BJ (cell line): ENCODE measurements at regions not wholly inside any gene's neighbourhood (a gene's known extent, or its start where the extent isn't known, plus 50 kb on each side); places are given as distances from the start of the nearest gene placed in this dataset.

ENCODE experiments used
- CTCF ChIA-PET: fragments of 350-600 bp; formaldehyde crosslinking; extraction: SDS; loops from one replicate; lab custom pipeline; 2021; ENCODE audit warnings: antibody characterized with exemption, inconsistent platforms; lab: Yijun Ruan, JAX
- POLR2A ChIA-PET: fragments of 300-600 bp; sonication (Branson Sonifier 250); formaldehyde crosslinking; extraction: SDS; loops from one replicate; lab custom pipeline; 2021; ENCODE audit warnings: antibody characterized with exemption; lab: Charles Lee
- DNase-seq: peaks from one replicate; pipeline ENCODE4 v3.0.0-alpha.2; 2011; ENCODE audit warnings: low read depth
- H3K27me3 ChIP-seq: 2 replicates; pipeline ENCODE4 v1.6.0; 2011; ENCODE audit warnings: low read length; ENCODE audit not compliant: control insufficient read depth, insufficient read depth
- H3K36me3 ChIP-seq: 2 replicates; pipeline ENCODE4 v1.5.1; 2011; ENCODE audit warnings: low read length; ENCODE audit not compliant: control insufficient read depth, insufficient read depth
- H3K4me3 ChIP-seq: 2 replicates; pipeline ENCODE4 v1.5.1; 2011; ENCODE audit warnings: low read depth, mild to moderate bottlenecking, control low read depth, low read length
- TF ChIP-seq, protein P1 (sequence below): IDR thresholded peaks from 2 replicates; pipeline ENCODE4 v1.5.1; 2011; ENCODE audit warnings: low read depth, mild to moderate bottlenecking, control low read depth, inconsistent platforms, low read length, moderate library complexity; ENCODE audit not compliant: insufficient read depth

DNA sequence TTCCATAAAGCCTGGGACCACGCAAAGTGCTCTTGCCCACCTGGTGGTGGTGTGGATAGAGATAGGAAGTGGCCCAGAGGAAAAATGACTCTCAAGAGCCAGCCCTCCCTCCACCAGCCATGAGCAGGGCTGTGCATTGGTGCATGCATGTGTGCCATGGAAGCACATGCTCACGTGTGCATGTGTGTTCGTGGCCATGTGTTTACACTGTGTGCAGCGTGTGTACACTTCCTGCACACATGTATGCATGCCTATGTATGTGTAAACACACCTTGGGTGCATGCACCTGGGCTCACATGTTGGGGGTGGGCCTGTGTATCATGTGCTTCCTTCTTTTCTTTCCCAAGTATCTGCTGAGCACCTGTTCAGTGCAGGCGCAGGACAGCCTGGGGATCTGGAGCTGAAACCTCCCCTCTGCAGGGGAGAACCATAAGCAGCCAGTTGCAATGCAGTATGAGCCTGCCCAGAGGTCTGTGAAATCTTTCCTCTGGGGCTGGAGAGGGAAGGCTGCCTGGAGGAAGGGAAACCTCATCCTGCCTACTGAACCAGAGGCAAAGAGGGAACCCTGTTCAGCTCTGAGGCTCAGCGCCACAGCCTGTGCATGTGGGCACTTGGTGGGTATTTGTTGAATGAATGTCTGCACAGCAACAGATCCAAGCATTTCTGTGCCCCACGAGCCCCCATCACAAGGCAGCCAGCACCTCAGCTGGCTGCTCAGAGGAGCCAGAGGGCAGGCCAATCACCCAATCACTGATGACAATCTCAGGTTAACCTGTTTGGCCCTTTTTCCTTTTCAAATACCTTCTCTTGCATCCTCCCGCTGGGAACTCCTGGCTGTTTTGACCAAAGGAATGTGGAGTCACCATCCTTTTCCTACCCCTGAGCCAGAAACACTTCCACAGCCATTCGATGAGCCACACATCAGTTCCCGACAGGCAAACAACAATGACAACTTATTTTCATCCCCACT is 327.0 kb downstream of the NPHP4 start:
- H3K27me3 ChIP-seq = no peaks in the 10 kb centered on the region
- TF ChIP-seq, protein P1, sequence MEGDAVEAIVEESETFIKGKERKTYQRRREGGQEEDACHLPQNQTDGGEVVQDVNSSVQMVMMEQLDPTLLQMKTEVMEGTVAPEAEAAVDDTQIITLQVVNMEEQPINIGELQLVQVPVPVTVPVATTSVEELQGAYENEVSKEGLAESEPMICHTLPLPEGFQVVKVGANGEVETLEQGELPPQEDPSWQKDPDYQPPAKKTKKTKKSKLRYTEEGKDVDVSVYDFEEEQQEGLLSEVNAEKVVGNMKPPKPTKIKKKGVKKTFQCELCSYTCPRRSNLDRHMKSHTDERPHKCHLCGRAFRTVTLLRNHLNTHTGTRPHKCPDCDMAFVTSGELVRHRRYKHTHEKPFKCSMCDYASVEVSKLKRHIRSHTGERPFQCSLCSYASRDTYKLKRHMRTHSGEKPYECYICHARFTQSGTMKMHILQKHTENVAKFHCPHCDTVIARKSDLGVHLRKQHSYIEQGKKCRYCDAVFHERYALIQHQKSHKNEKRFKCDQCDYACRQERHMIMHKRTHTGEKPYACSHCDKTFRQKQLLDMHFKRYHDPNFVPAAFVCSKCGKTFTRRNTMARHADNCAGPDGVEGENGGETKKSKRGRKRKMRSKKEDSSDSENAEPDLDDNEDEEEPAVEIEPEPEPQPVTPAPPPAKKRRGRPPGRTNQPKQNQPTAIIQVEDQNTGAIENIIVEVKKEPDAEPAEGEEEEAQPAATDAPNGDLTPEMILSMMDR = no peak
- no peak overlapping the region for H3K4me3 ChIP-seq
- ChIA-PET POLR2A (no interaction called here), CTCF (no interaction called here)
- no peak for DNase-seq
- H3K36me3 ChIP-seq = no peaks in the 10 kb centered on the region

DNA sequence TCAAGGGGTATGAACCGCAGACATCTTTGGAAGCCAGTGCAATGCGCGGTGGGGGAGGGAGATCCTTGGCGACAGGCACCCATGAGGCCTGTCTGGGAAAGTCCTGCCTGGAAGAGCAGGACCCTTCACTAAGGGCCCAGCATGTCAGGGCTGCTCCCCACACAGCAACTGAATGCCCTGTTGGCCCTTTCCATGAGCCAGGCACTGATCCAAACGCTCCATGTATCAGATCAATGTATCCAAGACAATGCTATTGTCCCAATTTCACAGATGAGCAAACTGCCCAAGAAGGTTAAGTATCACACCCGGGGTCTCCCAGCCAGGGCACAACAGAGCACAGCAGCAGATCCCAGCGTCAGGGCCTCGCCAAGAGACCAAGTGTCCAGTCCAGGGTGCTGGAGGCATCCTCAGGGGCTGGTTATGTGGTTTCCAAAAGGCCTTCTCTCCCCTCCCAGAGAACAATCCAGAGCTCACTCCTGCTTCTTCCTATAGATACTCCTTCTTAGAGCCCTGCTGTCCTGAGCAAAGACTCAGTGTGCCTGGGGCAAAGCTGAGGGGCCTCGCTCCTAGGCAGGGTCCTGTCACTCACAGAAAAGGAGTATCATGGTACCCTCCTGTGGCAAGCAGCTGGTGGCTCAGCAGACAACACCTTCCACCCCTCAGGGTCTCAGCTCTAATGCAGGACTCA is 328.0 kb downstream of the NPHP4 start:
- Histone ChIP-seq H3K4me3 (no peak overlapping the region), H3K27me3 (no peaks in the 10 kb centered on the region), H3K36me3 (no peaks in the 10 kb centered on the region)
- CTCF ChIA-PET = no interaction called here
- no peak for DNase-seq
- POLR2A ChIA-PET = no interaction called here
- TF ChIP-seq, protein P1 = no peak

DNA sequence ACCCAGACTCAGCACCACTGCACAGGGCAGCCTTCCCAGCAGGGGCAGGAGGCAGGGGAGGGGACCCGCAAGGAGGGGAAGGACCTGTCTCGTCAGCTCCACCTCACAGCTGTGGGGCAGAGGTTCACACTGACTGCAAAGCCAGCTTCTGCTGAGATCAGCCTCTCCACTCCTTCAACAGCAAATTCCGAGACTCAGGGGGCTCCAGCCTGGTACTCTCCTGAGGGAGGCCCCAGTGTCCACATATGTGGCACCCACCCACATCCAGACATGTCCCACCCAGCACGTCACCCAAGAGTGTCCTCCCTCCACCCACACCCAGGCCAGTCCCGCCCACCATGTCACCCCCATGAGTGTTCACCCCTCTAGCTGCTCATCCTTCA is 329.5 kb downstream of the NPHP4 start:
- TF ChIP-seq, protein P1 = no peak
- CTCF ChIA-PET = interaction anchor here (1.1 kb wide), 1 partner anchor 193 kb away, joined by 3 read pairs; no protein-coding TSS in a partner anchor
- no peak for DNase-seq
- POLR2A ChIA-PET = no interaction called here
- Histone ChIP-seq H3K4me3 (no peak overlapping the region), H3K36me3 (no peaks in the 10 kb centered on the region), H3K27me3 (no peaks in the 10 kb centered on the region)

DNA sequence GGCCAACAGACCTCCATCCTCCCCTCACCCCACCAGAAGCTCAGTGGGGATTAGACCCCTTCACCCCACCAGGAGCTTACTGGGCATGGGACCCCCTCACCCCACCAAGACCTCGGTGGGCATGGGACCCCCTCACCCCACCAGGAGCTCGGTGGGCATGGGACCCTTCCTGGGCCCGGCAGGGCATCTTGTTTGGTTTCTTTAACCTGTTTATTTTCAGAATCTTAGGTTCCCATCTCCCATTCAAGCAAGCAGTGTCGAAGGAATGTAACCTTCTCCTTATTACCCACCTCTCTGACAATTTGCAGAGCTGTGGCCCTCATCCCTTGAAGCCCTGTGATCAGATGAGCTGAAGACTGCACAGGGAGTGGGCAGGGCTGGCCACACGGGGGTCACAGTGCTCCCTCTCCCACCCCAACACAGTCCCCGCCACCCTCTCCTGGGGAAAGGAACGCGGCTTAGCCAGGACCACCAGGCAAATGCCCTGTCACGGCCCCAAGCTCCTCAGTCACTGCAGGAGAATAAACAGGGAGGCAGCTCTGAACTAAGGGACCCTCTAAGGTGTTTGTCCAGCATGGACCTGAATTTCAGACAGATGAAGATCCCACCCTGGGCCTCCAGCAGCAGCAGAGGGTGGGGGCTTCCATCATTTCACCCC is 330.0 kb downstream of the NPHP4 start:
- POLR2A ChIA-PET = no interaction called here

More for the DNA sequence above, 330.0 kb downstream of the NPHP4 start:
- TF ChIP-seq, protein P1 = no peak
- Histone ChIP-seq H3K36me3 (no peaks in the 10 kb centered on the region), H3K27me3 (no peaks in the 10 kb centered on the region), H3K4me3 (no peak overlapping the region)
- CTCF ChIA-PET = interaction anchor here (1.1 kb wide), 1 partner anchor 193 kb away, joined by 3 read pairs; no protein-coding TSS in a partner anchor
- DNase-seq = no peak
